ENCODE measurements at regions not wholly inside any gene's neighbourhood (a gene's known extent, or its start where the extent isn't known, plus 50 kb on each side); places are given as distances from the start of the nearest gene placed in this dataset.

- TF ChIP-seq CTCF (IDR thresholded peaks at IDR 0.05) = no peak
- TF ChIP-seq POLR2A (IDR thresholded peaks at IDR 0.05; ENCODE audit: low read depth) = no peak
- TF ChIP-seq EP300 (IDR thresholded peaks at IDR 0.05) = no peak
- no peak for TF ChIP-seq POLR2AphosphoS5 (IDR thresholded peaks at IDR 0.05)
These were observed 175.8 kb downstream of the IRS1 start for GRCh38 chr2:226623587-226624368.

Measured in esophagus muscularis mucosa (tissue), 4 donors.